Liver (tissue), 7 donors: ENCODE measurements at regions not wholly inside any gene's neighbourhood (a gene's known extent, or its start where the extent isn't known, plus 50 kb on each side); places are given as distances from the start of the nearest gene placed in this dataset.

Experiments
- DNase-seq: peaks from one replicate; pipeline ENCODE4 v3.0.0-alpha.2; 2017; ENCODE audit warnings: low spot score
- H3K27ac ChIP-seq, 2 donors: one replicate each; pipeline ENCODE4 v1.7.0; 2013; ENCODE audit warnings: inconsistent platforms in 2 of 2, low read length in 2 of 2, control low read depth in 1 of 2, low read depth in 1 of 2, mild to moderate bottlenecking in 1 of 2
- H3K27me3 ChIP-seq, 4 donors: one replicate each; pipeline versions ENCODE4 v1.6.1 to v1.7.0; 2013; ENCODE audit warnings: low read length in 3 of 4, inconsistent platforms in 1 of 4, mild to moderate bottlenecking in 1 of 4, moderate library complexity in 1 of 4; ENCODE audit not compliant: control insufficient read depth in 4 of 4, insufficient read depth in 4 of 4
- H3K36me3 ChIP-seq, 4 donors: one replicate each; pipeline versions ENCODE4 v1.6.1 to v1.7.0; 2013; ENCODE audit warnings: low read length in 3 of 4, mild to moderate bottlenecking in 3 of 4, low read depth in 1 of 4, moderate library complexity in 1 of 4; ENCODE audit not compliant: control insufficient read depth in 4 of 4, insufficient read depth in 3 of 4
- H3K4me1 ChIP-seq, 4 donors: one replicate each; pipeline versions ENCODE4 v1.6.1 to v1.7.0; 2013; ENCODE audit warnings: low read length in 3 of 4, mild to moderate bottlenecking in 3 of 4, moderate library complexity in 1 of 4; ENCODE audit not compliant: control insufficient read depth in 4 of 4, insufficient read depth in 4 of 4
- H3K4me3 ChIP-seq, 3 donors: one replicate each; pipeline versions ENCODE4 v1.6.1 to v1.7.0; 2013; ENCODE audit warnings: low read length in 3 of 3, control low read depth in 1 of 3, low read depth in 1 of 3, mild to moderate bottlenecking in 1 of 3
- H3K9ac ChIP-seq, 2 donors: one replicate each; pipeline ENCODE4 v1.7.0; 2013; ENCODE audit warnings: low read length in 2 of 2, mild to moderate bottlenecking in 2 of 2, moderate library complexity in 2 of 2, control low read depth in 1 of 2, low read depth in 1 of 2
- H3K9me3 ChIP-seq, 4 donors: one replicate each; pipeline versions ENCODE4 v1.6.1 to v1.7.0; 2013; ENCODE audit warnings: low read length in 3 of 4; ENCODE audit not compliant: control insufficient read depth in 4 of 4
- EGR1 ChIP-seq, 2 donors: IDR thresholded peaks; 2 replicates each; pipeline ENCODE4 v1.6.1; 2016 to 2018; ENCODE audit warnings: antibody characterized with exemption in 2 of 2, low read depth in 2 of 2
- HNF4A ChIP-seq, 2 donors: conservative IDR thresholded peaks; 2 replicates each; pipeline ENCODE4 v1.6.1; 2016; ENCODE audit warnings: antibody characterized with exemption in 2 of 2, mild to moderate bottlenecking in 2 of 2
- HNF4G ChIP-seq: IDR thresholded peaks from 2 replicates; pipeline ENCODE4 v1.6.1; 2016; ENCODE audit warnings: antibody characterized with exemption
- NR2F2 ChIP-seq: IDR thresholded peaks from 2 replicates; pipeline ENCODE4 v1.6.1; 2016; ENCODE audit warnings: antibody characterized with exemption
- RAD21 ChIP-seq, 2 donors: IDR thresholded peaks; 2 replicates each; pipeline ENCODE4 v1.6.1; 2016; ENCODE audit warnings: antibody characterized with exemption in 2 of 2, mild to moderate bottlenecking in 2 of 2
- SP1 ChIP-seq: IDR thresholded peaks from 2 replicates; pipeline ENCODE4 v1.6.1; 2018; ENCODE audit warnings: antibody characterized with exemption, mild to moderate bottlenecking
- TAF1 ChIP-seq: conservative IDR thresholded peaks from 2 replicates; pipeline ENCODE4 v1.6.1; 2016; ENCODE audit warnings: antibody characterized with exemption, mild to moderate bottlenecking
- YY1 ChIP-seq: IDR thresholded peaks from 2 replicates; pipeline ENCODE4 v1.6.1; 2016; ENCODE audit warnings: antibody characterized with exemption, mild to moderate bottlenecking
- WGBS: extraction: QIAGEN DNeasy Blood & Tissue Kit; methylation state at CpG from one replicate; pipeline ENCODE4 v1.1.7; 2013; 5-methylcytosine and 5-hydroxymethylcytosine counted together
- TF ChIP-seq, protein P1 (sequence below): IDR thresholded peaks from 2 replicates; pipeline ENCODE4 v1.6.1; 2016; ENCODE audit warnings: antibody characterized with exemption, mild to moderate bottlenecking
- TF ChIP-seq, protein P2 (sequence below): IDR thresholded peaks from 2 replicates; pipeline ENCODE4 v1.6.1; 2016; ENCODE audit warnings: antibody characterized with exemption
- TF ChIP-seq, protein P3 (sequence below): IDR thresholded peaks from 2 replicates; pipeline ENCODE4 v1.6.1; 2016; ENCODE audit warnings: antibody characterized with exemption
- TF ChIP-seq, protein P4 (sequence below): IDR thresholded peaks from 2 replicates; pipeline ENCODE4 v1.6.1; 2016; ENCODE audit warnings: antibody characterized with exemption
- donor health status: healthy.
- donor health status: healthy.
- donor health status: healthy.
- donor health status: healthy.

DNA sequence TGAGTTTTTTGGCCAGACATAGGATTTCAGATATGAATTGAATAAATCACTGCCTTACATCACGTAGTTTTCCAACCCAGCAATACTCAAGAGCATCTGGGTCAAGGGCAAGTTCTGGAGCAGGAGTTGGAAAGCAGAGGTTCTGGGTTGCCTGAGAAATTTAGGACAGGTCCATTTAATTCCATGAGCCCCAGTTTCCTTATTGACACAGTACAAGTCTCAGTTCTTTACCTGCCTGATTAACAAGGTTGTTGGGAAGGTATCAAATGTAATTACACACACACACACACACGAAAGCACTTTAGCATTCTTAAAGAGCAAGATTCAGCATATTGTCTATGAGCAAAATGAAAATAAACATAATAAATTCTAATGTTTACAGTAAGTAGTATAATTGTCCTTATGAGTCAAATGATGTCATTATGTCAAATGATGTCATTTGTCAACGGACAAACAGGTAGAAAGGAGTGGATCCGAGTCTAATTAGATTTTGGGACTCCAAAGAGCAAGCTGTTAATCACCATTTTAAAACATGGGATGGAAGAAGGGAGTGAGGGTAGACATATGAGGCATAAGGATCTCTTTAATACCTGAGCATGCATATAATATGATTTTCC, 268.4 kb upstream of the ARGLU1 start:
- Histone ChIP-seq H3K27ac (no peak overlapping the region), H3K4me3 (no peak overlapping the region), H3K36me3 (no peaks in the 10 kb centered on the region), H3K9ac (no peak overlapping the region), H3K27me3 (peaks cover 0 to 2% (median 0%) of the 10 kb centered on the region in 4 donors), H3K4me1 (no peaks in the 10 kb centered on the region), H3K9me3 (peaks cover 0 to 4% (median under 1%) of the 10 kb centered on the region in 4 donors)
- DNase-seq = no peak
- TF ChIP-seq RAD21 (IDR thresholded peaks at IDR 0.05) = no peak
- TF ChIP-seq TAF1 = no peak
- TF ChIP-seq EGR1 (IDR thresholded peaks at IDR 0.05; ENCODE audit: low read depth in 2 of 2) = no peak
- TF ChIP-seq NR2F2 = no peak
- TF ChIP-seq, protein P1, sequence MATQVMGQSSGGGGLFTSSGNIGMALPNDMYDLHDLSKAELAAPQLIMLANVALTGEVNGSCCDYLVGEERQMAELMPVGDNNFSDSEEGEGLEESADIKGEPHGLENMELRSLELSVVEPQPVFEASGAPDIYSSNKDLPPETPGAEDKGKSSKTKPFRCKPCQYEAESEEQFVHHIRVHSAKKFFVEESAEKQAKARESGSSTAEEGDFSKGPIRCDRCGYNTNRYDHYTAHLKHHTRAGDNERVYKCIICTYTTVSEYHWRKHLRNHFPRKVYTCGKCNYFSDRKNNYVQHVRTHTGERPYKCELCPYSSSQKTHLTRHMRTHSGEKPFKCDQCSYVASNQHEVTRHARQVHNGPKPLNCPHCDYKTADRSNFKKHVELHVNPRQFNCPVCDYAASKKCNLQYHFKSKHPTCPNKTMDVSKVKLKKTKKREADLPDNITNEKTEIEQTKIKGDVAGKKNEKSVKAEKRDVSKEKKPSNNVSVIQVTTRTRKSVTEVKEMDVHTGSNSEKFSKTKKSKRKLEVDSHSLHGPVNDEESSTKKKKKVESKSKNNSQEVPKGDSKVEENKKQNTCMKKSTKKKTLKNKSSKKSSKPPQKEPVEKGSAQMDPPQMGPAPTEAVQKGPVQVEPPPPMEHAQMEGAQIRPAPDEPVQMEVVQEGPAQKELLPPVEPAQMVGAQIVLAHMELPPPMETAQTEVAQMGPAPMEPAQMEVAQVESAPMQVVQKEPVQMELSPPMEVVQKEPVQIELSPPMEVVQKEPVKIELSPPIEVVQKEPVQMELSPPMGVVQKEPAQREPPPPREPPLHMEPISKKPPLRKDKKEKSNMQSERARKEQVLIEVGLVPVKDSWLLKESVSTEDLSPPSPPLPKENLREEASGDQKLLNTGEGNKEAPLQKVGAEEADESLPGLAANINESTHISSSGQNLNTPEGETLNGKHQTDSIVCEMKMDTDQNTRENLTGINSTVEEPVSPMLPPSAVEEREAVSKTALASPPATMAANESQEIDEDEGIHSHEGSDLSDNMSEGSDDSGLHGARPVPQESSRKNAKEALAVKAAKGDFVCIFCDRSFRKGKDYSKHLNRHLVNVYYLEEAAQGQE = no peak
- TF ChIP-seq, protein P2, sequence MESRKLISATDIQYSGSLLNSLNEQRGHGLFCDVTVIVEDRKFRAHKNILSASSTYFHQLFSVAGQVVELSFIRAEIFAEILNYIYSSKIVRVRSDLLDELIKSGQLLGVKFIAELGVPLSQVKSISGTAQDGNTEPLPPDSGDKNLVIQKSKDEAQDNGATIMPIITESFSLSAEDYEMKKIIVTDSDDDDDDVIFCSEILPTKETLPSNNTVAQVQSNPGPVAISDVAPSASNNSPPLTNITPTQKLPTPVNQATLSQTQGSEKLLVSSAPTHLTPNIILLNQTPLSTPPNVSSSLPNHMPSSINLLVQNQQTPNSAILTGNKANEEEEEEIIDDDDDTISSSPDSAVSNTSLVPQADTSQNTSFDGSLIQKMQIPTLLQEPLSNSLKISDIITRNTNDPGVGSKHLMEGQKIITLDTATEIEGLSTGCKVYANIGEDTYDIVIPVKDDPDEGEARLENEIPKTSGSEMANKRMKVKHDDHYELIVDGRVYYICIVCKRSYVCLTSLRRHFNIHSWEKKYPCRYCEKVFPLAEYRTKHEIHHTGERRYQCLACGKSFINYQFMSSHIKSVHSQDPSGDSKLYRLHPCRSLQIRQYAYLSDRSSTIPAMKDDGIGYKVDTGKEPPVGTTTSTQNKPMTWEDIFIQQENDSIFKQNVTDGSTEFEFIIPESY = no peak
- 60% methylated on average over 4 of the region's 4 CpGs for WGBS

DNA sequence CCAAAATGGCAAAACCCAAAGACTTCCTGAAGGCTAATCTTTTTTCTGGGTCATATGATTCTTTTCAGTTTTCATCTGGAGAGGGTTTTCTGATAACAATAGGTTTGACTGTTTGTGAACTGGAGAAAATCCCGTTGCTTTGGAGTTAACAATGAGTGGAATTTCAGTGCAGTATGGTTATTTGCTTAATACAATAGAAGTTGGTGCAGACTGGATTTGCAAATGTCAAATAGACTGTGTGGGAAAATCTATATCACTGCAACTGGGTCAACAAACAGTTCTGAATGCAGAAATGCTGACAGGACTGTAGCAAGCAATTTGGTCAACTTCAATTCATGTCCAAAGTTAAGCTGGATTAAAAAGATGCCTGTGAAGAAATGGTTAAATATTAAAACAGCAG, 267.5 kb upstream of the ARGLU1 start:
- no peak overlapping the region for H3K4me3 ChIP-seq
- no peak overlapping the region for H3K27ac ChIP-seq
- 13% methylated on average over 1 of the region's 1 CpG for WGBS
- TF ChIP-seq, protein P3, sequence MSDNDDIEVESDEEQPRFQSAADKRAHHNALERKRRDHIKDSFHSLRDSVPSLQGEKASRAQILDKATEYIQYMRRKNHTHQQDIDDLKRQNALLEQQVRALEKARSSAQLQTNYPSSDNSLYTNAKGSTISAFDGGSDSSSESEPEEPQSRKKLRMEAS = no peak
- TF ChIP-seq YY1 (no peak), HNF4A (conservative IDR thresholded peaks at IDR 0.05) (no peak), SP1 (no peak), HNF4G (no peak), EGR1 (IDR thresholded peaks at IDR 0.05; ENCODE audit: low read depth in 2 of 2) (no peak)
- TF ChIP-seq, protein P2 = no peak
- TF ChIP-seq, protein P4, sequence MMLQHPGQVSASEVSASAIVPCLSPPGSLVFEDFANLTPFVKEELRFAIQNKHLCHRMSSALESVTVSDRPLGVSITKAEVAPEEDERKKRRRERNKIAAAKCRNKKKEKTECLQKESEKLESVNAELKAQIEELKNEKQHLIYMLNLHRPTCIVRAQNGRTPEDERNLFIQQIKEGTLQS = no peak
- DNase-seq = no peak
- no peak overlapping the region for H3K9ac ChIP-seq
- no peaks in the 10 kb centered on the region for H3K36me3 ChIP-seq
- H3K4me1 ChIP-seq = no peaks in the 10 kb centered on the region
- H3K27me3 ChIP-seq = peaks cover 0 to 2% (median 0%) of the 10 kb centered on the region in 4 donors
- H3K9me3 ChIP-seq = peaks cover 0 to 4% (median under 1%) of the 10 kb centered on the region in 4 donors
